Suppressor macrophage treated with lipopolysaccharide for 1 hour (primary cell): ENCODE measurements at regions not wholly inside any gene's neighbourhood (a gene's known extent, or its start where the extent isn't known, plus 50 kb on each side); places are given as distances from the start of the nearest gene placed in this dataset.
"Not testable (repeated sequence)": the region's sequence is repeated elsewhere in the genome, so short reads cannot be mapped to it uniquely, and the experiment has no call there.

ENCODE experiments used
- DNase-seq, 3 donors: peaks; one replicate each; pipeline ENCODE4 v3.0.0-alpha.2; 2020 to 2022

DNA sequence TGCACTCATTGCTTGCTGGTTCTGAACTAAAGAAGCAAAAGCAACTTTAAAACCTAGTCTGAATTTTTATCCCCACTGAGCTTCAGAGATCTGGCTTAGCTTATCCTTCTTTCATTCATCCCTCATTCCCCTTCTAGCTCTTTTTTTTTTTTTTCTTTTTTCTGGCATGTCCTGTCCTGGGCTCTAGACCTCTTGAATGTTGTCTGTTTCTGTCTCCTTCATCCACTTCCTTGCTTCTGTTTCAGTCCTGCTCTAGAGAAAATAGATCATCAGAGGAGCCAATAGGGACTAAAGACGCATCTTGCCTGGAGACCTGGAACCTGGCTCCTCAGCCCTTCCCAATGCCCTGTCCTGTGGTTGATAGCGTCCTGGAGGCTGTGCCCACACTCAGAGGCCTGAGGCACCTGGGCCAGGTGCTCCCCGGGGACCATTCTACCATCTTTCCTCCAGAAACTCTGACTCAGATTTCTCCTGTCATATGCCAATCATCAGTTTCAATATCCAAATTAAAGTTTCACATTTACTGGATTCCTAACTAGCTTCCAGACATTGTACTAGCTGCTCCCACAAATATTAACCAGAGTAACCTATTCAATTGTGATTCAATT, 115.7 kb upstream of the GATB start:
- DNase-seq: no peak

DNA sequence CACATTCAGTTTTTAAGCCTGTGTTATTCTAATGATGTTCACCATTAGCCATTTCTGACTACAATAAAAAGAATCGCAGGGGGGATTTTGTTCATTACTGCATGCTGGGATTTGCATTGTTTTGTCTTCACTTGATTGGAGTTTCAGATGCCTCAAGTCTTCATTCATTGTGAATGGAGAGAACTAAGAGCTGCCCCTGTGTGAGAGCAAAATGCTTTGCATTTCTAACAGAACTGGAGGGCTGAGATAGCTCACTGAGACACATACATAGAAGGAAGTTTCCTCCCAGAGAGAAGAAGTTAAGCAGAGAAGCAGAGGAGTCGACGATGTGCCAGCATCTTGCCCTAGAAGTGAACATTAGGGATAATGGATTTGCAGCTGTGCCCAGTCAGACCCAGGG, 113.5 kb upstream of the GATB start:
- DNase-seq: no peak

DNA sequence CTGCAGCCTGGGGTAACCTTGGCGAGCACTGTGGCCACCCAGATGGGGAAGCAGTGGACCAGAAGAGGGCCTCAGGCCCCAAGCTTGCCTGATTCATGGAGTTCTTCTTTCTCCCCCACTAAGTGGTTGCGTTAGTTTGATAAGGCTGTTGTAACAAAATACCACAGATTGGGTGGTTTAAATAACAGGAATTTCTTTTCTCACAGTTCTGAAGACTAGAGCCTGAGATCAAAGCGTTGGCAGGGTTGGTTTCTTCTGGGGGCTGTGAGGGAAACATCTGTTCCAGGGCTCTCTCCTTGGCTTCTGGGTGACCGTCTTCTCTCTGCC, 105.7 kb upstream of the GATB start:
- peak; percentile 61 to 64 (median 63) for DNase-seq

DNA sequence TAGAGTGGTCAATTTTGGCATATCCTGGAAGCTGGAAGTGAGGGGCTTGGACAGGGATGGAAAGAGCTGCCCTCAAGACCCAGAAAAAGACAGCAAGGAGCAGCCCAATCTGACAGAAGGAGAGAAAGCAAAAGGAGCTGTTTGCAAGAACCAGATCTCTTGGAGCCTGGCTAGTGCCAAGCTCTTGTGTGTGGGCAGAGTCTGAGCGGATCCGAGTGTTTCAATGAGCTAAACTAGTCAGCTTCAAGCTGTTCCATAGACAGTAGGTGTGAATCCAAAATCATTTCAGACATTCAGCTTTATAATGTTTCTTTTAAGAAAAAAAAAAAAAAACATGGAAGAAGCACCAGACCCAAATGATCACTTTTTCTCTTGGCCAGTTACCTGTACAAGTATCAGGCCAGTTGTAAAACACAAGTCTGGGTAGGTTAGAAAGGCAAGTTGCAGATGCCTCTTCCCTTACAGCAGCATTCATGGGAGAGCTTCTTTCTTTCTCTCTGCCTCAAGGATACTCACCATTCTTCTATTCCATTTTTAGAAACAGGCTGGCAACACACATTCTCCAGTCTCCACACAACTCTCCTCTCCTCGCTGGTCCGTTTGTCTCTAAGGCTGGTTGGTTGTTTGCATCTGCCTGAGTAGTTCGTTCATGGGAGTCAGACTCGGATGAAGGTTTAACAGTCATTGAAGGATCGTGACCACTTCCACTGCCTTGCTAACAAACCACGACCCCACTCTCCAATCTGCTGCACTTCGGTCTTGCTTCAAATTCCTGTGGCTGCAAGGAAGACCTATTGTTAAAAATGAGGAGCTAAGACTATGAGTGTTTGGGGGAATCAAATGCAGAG, 105.2 kb upstream of the GATB start:
- DNase-seq: no peak

DNA sequence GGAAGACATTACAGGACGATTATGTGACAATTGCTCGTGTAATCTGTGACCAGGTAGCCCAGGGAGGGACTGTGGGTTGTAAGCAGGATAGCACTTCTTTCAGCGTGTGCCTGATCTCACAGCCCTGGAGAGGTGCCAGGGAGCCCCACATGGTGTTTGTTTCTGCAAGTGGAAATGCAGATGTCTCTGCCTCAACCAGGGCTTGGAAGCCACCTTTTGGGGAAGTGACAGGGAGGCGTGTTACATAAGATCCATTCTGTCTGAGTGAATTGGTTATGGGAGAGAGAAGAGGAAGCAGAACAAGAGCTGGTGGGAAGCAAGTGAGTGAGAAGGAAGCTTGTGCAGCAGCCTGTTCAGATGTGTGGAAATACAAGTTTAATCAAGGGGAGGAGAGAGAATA, 104.5 kb upstream of the GATB start:
- DNase-seq: peak; percentile 87 to 93 (median 92)

DNA sequence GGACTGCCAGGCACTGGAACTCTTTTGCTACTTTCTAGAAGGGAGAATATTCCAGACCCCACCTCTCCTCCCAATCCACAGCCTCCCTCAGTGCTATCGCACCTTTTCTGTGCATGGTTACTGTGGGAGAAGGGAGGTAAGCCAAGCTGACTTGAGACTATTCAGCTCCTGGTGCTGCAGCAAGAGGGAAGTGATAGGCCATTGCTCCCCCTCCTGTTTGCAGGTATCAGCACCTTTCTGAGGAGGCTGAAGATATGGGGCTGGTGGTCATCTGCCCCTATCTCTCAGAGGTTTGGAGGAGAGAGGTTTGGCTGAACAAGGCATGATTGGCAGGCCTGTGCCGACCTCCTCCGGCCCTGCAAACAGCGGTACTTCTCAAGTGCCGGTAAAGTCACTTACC, 103.3 kb upstream of the GATB start:
- no peak for DNase-seq

DNA sequence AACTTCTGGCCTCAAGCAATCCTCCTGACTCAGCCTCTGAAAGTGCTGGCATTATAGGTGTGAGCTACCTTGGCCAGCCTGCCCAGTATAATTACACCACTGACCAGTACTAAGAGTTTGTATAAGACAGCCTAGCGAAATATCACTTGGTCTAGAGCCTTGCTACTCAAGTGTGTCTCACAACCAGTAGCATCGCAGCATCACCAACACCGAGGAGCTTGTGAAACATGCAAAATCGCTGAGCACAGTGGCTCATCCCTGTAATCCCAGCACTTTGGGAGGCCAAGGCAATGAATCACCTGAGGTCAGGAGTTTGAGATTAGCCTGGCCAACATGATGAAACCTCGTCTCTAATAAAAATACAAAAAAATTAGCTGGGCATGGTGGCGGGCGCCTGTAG, 102.0 kb upstream of the GATB start:
- no peak for DNase-seq

DNA sequence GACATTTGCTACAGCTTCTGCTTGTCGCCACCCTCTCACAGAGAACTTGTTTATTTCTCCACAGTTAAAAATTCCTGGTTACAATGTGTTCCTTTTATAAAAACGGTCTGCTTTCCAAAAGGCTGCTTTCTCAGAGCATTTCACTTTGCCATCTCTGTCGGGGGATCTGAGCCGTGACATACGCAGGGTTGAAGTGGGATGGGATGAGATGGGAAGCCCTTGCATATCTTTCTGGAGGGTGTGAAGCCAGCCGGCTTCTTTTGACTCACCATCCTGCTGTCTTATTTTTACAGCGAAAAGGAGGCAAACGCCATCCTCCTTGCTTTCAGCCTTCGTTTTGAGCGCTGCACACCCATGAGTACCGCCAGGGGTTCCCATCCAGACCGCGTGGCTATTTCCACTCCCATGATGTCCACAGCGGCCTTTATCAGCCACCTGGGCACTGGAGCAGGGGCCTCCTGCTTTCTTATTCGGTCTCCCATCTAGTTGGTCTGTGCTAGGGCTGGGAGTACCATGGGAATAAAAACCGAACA, 99.8 kb upstream of the GATB start:
- no peak for DNase-seq

DNA sequence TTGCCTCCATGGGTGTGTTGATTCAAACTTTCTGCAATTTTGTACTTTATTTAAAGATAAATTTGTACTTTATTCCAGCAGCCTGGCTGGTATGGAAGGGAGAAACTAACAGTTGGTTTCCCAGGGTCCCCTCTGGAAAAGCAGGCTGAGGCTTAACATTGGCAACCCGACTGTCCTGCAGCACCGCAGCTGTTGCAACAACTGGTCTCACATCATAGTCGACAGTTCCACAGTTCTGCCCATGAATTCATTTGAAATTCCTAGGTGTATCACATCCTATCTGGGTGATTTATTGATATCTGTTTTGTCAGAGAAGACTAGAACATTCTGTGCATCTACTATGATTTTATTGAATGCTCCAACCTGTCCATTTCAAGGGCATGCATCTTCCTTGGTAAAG, 98.8 kb upstream of the GATB start:
- no peak for DNase-seq

DNA sequence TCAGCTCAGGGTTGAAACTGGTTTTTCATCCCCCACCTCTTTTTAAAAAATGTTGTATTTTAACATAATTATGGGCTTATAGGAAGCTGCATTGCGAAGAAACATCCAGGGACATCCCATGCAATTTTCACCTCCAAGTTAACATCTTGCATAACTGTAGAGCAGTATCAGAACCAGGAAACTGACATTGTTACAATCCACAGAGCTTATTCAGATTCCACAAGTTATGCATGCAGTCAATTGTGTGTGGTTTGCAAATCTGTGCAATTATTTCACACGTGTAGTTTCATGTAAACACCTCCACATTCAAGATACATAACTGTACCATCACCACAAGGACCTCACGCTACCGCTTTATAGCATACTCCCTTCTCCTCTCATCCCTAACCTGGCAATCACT, 97.5 kb upstream of the GATB start:
- DNase-seq: no peak

DNA sequence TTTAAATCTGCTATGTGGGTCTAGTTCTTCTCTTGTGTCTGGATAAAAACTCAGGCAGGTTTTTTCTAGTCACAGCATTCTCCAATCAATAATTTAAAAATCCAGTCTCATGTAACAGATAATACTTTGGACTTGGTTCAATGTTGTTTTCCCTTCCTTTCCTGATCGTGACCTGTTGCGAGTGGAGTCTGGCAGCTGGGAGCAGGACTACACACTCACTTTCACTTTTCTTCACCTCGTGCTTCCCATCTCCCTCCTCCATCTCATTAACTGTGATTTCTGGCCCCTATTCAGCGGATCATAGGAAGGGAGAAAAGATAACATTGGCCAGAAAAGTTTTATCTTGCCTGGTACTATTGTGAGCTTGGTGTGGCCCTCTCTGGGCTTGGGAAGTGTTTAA, 96.6 kb upstream of the GATB start:
- no peak for DNase-seq

DNA sequence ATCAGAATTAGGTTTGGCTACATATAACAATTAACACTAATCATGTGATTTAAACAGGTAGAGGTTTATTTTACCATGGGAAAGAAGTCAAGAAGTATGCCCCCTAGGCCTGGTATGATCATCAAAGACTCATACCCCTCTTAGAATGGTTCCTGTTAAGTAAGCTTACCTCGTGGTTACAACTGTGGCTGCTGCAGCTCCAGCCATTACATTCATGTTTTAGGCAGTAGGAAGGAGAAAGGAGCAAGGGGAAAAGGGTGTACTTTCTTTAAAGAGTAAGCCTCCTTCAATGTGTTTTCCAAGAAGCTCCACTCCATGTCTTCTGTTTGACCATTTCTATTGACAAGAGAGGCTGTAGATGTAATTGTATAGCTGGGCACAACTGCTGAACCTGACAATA, 94.9 kb upstream of the GATB start:
- no peak for DNase-seq

DNA sequence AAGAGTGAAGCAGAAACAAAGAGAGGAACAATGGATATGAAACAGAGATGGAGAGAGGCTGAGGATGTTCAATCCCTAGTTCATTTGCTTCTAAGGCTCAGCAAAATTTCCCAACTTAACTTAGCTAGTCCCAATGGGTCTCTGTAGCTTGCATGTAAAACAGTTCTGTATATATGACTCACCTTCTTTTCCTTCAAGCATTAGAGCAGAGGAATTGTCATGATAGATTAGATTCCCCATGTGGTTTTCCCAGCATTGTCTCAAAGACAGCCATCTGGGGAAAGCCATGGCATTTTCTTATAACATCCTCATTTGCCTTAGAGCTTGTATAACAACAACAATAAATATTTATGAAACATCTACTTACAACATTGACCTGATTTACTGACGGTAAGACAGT, 93.9 kb upstream of the GATB start:
- DNase-seq: peak; percentile 28 to 69 (median 37)

DNA sequence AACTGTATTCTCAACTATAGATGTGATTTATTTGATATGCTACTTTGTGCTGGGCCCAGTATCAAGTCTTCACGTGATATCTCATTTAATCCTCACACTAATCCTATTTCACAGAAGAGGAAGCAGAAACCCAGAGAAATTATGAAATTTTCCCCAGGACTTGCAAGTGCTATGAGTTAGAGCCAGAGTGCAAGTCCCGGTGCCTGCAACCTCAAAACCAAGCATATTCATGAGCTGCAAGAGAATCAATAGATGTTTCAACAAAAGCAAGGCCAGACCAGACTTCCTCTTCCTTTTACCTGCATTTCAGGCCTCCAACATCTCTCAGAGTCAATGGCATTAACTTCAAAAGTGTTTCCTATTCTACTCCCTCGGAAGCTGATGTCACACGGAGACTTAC, 92.2 kb upstream of the GATB start:
- peak; percentile 52 to 73 (median 67) for DNase-seq

DNA sequence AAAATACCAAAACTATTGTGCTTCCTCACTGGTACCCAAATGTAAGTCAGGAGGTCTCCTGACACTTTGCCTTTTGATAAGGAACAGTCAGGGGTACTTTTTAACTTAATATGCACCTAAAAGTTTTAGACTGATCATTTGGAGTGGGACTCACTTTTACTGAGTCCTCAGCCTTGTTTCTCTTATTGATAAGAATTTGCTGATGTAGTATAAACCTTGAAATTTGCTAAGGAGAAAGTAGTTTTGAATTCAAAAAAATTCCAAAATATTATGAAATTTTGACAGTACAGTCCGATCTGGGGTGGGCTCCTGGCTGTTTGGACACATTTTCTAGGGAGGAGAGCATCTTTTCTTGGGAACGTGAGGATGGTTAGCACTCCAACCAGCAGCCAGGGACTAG, 91.4 kb upstream of the GATB start:
- DNase-seq: no peak

DNA sequence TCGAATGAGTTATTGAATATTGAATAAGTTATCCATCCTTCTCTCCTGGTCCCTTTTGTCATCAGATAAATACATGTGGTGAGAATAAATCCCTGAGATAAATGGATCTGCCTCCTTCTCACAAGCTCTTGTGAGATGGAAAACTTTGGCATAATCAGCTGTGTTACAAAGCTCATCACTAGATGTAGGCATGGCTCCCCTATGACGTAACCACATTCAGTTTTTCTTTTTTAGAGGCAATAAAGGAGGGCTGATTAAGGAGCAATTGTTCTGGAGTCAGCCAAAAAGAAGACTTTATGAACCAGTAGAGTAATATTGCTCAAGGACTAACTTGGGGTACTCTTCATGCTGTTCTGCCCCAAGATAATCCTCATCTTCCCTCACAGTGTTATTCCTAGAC, 90.5 kb upstream of the GATB start:
- DNase-seq: no peak

DNA sequence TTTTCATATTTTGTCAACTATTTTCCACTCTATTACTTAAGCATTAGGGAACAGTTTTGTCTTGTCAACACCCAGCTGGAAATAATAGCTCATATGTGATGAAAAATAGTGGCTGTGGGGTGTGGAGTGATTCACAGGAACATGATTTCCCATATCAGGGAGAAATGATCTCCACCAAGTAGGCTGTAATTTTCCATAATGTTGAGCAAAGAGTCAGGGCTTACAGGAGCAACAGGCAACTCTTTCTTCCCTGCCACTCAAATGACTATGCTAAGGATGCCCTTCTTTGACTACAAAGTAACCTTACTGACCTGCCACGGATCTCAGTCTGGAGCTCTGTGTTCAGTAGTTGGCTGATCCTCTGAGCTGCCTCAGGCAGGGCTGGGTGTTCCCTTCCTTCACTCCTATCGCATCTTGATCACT, 90.0 kb upstream of the GATB start:
- DNase-seq: peak in 2 of 3 donors; percentile 12 to 41

DNA sequence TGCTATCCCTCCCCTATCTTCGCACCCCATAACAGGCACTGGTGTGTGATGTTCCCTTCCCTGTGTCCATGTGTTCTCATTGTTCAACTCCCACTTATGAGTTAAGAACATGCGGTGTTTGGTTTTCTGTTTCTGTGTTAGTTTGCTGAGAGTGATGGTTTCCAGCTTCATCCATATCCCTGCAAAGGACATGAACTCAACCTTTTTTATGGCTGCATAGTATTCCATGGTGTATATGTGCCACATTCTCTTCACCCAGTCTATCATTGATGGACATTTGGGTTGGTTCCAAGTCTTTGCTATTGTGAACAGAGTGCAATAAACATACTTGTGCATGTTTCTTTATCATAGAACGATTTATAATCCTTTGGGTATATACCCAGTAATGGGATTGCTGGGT, 84.7 kb upstream of the GATB start:
- not testable (repeated sequence) for DNase-seq

DNA sequence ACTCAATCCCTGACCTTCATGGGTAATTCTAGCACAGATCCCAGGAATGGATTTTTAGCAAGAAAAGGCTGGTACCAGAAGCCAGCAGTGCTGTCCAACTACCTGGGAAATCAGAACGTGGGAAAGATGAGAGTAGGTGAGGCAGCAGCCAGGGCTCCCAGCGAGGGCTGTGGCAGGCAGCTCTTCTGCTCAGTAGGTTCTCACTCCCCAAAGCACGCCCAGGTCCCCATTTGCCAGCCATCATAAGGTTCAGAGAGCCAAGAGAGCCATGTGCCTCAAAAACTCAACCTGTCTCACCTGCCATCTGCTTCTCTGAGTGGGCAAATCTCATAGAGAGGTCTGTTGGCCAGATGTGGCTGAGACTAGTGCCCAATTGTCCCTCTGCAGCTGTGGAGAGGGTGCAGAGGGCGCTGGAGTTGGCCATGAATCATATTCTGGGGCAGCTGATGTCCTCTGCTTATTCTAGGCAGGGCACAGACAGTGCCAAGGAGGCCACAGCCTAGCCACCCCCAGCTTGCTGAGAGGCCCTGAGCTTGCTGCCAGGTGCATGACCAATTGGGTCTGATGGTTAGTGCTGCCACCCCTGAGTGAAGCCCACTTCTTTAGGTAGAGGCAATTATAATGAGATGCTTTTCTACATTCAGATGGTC, 81.7 kb upstream of the GATB start:
- no peak for DNase-seq

DNA sequence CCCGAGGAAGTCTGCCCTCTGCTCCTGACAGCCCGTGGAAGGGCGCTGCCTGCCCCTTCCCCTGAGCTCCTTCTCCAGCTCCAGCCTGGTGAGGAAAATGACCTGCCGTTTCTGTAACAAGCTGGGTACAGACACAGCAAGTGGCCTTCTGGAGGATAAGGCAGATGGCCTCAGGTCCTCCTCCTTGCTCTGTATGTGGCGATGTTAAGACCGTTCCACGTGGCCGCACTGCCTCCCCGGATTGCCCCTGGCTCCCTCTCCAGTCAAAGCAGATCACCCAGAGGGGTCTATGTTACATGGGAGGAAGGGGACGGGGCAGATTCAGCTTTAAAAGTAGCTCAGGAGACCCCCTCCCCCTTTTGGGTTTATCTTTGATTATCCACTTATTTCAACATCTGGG, 80.3 kb upstream of the GATB start:
- DNase-seq: no peak

DNA sequence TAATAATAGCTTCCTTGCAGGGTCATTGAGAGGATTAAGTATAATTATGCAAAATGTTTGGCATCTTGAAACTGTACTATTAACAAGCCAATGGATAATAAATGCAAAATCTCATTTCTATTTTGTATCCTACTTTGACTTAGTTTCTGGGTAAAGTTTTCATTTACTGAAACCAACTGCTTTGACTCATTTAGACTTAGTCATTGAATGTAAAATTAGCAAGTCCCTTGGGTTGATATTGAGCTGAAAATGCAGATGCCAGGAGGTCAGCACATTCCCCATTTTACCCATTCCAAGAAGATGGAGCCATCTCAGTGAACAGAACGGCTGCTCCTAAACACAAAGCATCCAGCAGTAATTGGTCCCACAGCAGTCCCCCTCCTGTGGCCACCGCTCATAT, 74.7 kb upstream of the GATB start:
- no peak for DNase-seq

DNA sequence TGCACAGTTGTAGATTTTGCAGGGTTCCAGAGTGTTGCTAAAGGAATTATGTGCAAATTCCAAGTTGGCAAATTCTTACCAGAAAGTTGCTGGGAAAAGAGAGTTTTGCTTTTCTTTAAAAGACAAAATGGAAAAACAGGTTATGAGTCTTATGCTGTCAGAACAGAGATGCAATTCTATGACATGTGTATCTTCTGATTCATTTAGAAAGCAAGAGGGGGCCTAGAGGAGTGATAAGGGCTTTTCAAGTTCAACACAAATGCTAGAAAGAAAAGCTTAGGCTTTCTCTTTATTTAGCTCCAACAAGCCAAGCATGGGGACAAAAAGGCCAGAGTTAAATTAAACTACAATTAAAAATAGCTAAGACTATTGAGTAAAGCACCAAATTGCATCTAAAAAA, 72.4 kb upstream of the GATB start:
- DNase-seq: no peak

DNA sequence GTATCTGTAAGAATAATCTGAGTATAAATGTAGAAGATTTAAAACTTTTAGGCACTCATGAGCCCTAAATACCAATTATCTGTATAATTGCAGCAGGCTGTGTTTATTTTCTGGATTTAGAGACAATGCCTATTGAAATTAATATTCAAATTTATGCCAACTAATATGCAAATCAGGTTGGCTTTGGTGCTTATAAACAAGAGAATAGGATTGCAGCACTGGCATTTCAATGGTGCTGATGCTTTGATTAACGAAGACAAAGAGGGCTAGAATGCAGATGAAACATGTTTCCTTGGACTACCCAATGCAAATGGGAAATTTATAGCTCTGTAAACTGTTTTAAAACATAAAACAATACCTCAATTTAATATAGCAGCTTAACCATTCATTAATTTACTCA, 70.7 kb upstream of the GATB start:
- no peak for DNase-seq

DNA sequence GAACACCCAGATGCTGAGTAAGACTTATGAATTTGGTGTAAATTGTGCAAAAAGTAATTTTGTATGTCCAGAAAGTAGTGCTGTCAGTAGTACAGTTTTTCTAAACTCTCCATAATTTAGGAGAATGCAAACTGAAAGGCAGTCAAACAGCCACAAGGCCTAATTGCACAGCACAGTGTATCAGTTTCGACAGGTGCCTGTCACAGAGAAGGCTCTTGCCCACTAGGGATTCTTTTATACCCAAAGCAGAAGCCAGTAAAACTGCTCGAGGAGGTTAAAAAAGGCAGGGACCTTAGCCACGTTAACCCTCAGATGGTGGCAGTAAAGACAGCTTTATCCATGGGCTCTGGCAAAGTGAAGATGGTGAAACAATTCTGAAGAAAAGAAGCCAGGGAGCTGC, 69.4 kb upstream of the GATB start:
- DNase-seq: no peak
